ENCODE measurements at regions not wholly inside any gene's neighbourhood (a gene's known extent, or its start where the extent isn't known, plus 50 kb on each side); places are given as distances from the start of the nearest gene placed in this dataset.

- FAIRE-seq, result no peak
- H3K9me3 ChIP-seq (ENCODE audit: insufficient read depth in 2 of 2, low read depth in 1 of 2, low read length in 1 of 2), result no peaks in the 10 kb centered on the region; a peak in 2 of 4 replicates
- H2BK5ac ChIP-seq (ENCODE audit: low read depth, low read length), result no peak overlapping the region
- H3K9ac ChIP-seq (replicated peaks in 1 of 4; ENCODE audit: extremely low read depth in 1 of 4, low read depth in 3 of 4, low read length in 3 of 4), result no peak overlapping the region
- no peaks in the 10 kb centered on the region for H3K23me2 ChIP-seq (ENCODE audit: low read depth, low read length)
- no peak overlapping the region for H2BK12ac ChIP-seq (ENCODE audit: low read depth, low read length)
- no peak overlapping the region for H3K4me2 ChIP-seq (ENCODE audit: insufficient read depth in 1 of 2, low read depth in 2 of 2, low read length in 2 of 2)
- no peak overlapping the region for H2BK20ac ChIP-seq (ENCODE audit: low read length)
- TF ChIP-seq GABPA (IDR thresholded peaks at IDR 0.05; ENCODE audit: borderline replicate concordance, insufficient read depth, low read length) (no peak), CBX8 (IDR thresholded peaks at IDR 0.05; ENCODE audit: borderline replicate concordance, low read depth, low read length) (no peak), TBP (IDR thresholded peaks at IDR 0.05; ENCODE audit: low read depth, low read length) (no peak)
- H3K4me1 ChIP-seq (replicated peaks in 1 of 4; ENCODE audit: control insufficient read depth in 3 of 4, insufficient read depth in 4 of 4, low read length in 3 of 4), result no peaks in the 10 kb centered on the region
- H3K79me1 ChIP-seq (ENCODE audit: low read depth, low read length), result no peaks in the 10 kb centered on the region
- no peak overlapping the region for H4K8ac ChIP-seq (ENCODE audit: extremely low read depth, insufficient read depth, low read length)
- no peak overlapping the region for H3K23ac ChIP-seq (ENCODE audit: insufficient read length)
- CTCF ChIA-PET (ENCODE audit: partially characterized antibody), result interaction anchor here (0.7 to 4.7 kb wide), 4 partner anchors 42 to 2000 kb away, joined by 3 to 36 read pairs (median 4); no protein-coding TSS in a partner anchor
- no peak overlapping the region for H2AFZ ChIP-seq (ENCODE audit: low read length)
- H4K20me1 ChIP-seq (replicated peaks in 1 of 2; ENCODE audit: control insufficient read depth in 1 of 2, insufficient read depth in 2 of 2, low read length in 2 of 2), result no peaks in the 10 kb centered on the region
- no peak overlapping the region for H3K4me3 ChIP-seq (ENCODE audit: extremely low read depth in 1 of 4, insufficient read depth in 2 of 4, low read depth in 3 of 4, low read length in 4 of 4)
- no peaks in the 10 kb centered on the region for H3K36me3 ChIP-seq (ENCODE audit: control insufficient read depth in 2 of 4, insufficient read depth in 4 of 4, low read length in 3 of 4)
- H2AK5ac ChIP-seq (ENCODE audit: low read depth, low read length), result no peak overlapping the region
- H3K4ac ChIP-seq (replicated peaks; ENCODE audit: insufficient read length, low read depth, low read length), result no peak overlapping the region
- H4K5ac ChIP-seq (ENCODE audit: insufficient read length, low read depth, low read length), result no peak overlapping the region
- no peak overlapping the region for H3K18ac ChIP-seq (ENCODE audit: extremely low read depth, low read length)
- H3K56ac ChIP-seq (replicated peaks; ENCODE audit: insufficient read length, low read depth, low read length), result no peak overlapping the region
- WGBS, 2 experiments (ENCODE audit: extremely low coverage in 1 of 2, insufficient coverage in 1 of 2, insufficient read length in 1 of 2, insufficient replicate concordance in 2 of 2, low coverage in 1 of 2, low lambda C conversion rate in 2 of 2, missing lambda C conversion rate in 1 of 2), result 83% methylated on average over 2 of the region's 2 CpGs; no CpG with 5 or more reads in 1 of the 2 experiments
- H3K27ac ChIP-seq (ENCODE audit: low read depth, low read length), result no peak overlapping the region
- no peak for DNase-seq (ENCODE audit: low read depth in 1 of 2, low spot score in 2 of 2)
- H3K14ac ChIP-seq (ENCODE audit: insufficient read length), result no peak overlapping the region
- H3K79me2 ChIP-seq (ENCODE audit: control insufficient read depth in 1 of 2, insufficient read depth in 2 of 2, low read length in 2 of 2), result no peaks in the 10 kb centered on the region
- H4K91ac ChIP-seq (replicated peaks; ENCODE audit: insufficient read length, low read length), result no peak overlapping the region
- POLR2A ChIA-PET (ENCODE audit: partially characterized antibody), result no interaction called here
- H3K27me3 ChIP-seq (replicated peaks in 1 of 4; ENCODE audit: control insufficient read depth in 3 of 4, extremely low read depth in 1 of 4, insufficient read depth in 3 of 4, low read length in 3 of 4), result no peaks in the 10 kb centered on the region
- H2BK15ac ChIP-seq (ENCODE audit: low read length), result no peak overlapping the region
- H2BK120ac ChIP-seq (replicated peaks; ENCODE audit: low read depth, low read length), result no peak overlapping the region
Measured at GRCh38 chr6:56356426-56356825, 109.0 kb upstream of the COL21A1 start.
